ACC112 (cell line): ENCODE measurements at regions not wholly inside any gene's neighbourhood (a gene's known extent, or its start where the extent isn't known, plus 50 kb on each side); places are given as distances from the start of the nearest gene placed in this dataset.
"Not testable (repeated sequence)": the region's sequence is repeated elsewhere in the genome, so short reads cannot be mapped to it uniquely, and the experiment has no call there.

Experiments
- H2AFZ ChIP-seq: fragments of 200-600 bp; sonication (generic); one replicate; pipeline ENCODE4 v1.6.0; 2017; ENCODE audit warnings: antibody characterized with exemption, low read length; ENCODE audit not compliant: unreplicated experiment
- H3K27ac ChIP-seq: fragments of 200-600 bp; sonication (generic); 2 replicates; pipeline ENCODE4 v1.5.1; 2014; ENCODE audit warnings: low read depth, mild to moderate bottlenecking, antibody characterized with exemption, low read length, moderate library complexity
- H3K27me3 ChIP-seq: fragments of 200-600 bp; sonication (generic); 2 replicates; pipeline ENCODE4 v1.6.1; 2014; ENCODE audit warnings: mild to moderate bottlenecking, antibody characterized with exemption, low read length, moderate library complexity, mixed read lengths; ENCODE audit not compliant: insufficient read depth
- H3K36me3 ChIP-seq: fragments of 200-600 bp; sonication (generic); 2 replicates; pipeline ENCODE4 v1.6.1; 2016; ENCODE audit warnings: mild to moderate bottlenecking, antibody characterized with exemption, low read length, moderate library complexity, mixed read lengths; ENCODE audit not compliant: insufficient read depth
- H3K4me1 ChIP-seq: fragments of 200-600 bp; sonication (generic); one replicate; pipeline ENCODE4 v1.6.1; 2016; ENCODE audit warnings: low read length, mixed read lengths; ENCODE audit not compliant: insufficient read depth, unreplicated experiment, control insufficient read depth
- H3K4me3 ChIP-seq: fragments of 200-600 bp; sonication (generic); 2 replicates; pipeline ENCODE4 v1.5.1; 2014; ENCODE audit warnings: mild to moderate bottlenecking, low read depth, low read length
- H3K79me2 ChIP-seq: fragments of 200-600 bp; sonication (generic); one replicate; pipeline ENCODE4 v1.6.0; 2016; ENCODE audit warnings: low read length; ENCODE audit not compliant: control insufficient read depth, unreplicated experiment, insufficient read depth

DNA sequence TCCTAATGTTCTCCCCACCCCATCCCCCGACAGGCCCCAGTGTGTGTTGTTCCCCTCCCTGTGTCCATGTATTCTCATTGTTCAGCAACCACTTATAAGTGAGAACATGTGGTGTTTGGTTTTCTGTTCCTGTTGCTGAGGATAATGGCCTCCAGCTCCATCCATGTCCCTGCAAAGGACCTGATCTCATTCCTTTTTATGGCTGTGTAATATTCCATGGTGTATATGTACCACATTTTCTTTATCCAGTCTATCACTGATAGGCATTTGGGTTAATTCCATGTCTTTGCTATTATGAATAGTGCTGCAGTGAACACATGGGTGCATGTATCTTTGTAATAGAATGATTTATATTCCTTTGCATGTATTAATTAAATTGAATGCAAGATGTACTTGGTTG lies 104.8 kb upstream of the WIPF3 start:
- not testable (repeated sequence) for H3K27ac ChIP-seq, H3K27me3 ChIP-seq, H3K79me2 ChIP-seq, H3K4me1 ChIP-seq, H2AFZ ChIP-seq, H3K36me3 ChIP-seq, H3K4me3 ChIP-seq

DNA sequence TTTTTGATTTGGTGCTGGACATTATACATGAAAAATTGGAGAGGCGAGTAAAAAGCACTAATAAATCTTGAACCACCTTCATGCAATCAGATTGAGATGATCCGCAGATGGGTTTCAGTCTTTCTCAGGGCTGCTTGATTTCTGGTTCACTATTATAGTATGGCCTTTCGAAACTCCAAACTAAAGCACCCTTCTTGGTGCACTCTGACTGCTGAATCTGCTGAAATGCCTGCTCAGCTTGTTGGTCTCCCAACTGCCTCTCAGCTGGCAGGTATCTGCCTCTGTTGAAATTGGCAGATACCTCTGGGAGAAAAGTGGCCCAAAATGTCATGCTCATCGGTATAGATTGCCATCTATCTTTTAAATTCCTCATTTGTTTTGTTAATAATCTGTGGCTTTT lies 102.5 kb upstream of the WIPF3 start:
- not testable (repeated sequence) for H3K36me3 ChIP-seq, H3K27me3 ChIP-seq, H2AFZ ChIP-seq, H3K27ac ChIP-seq, H3K4me1 ChIP-seq, H3K4me3 ChIP-seq, H3K79me2 ChIP-seq

DNA sequence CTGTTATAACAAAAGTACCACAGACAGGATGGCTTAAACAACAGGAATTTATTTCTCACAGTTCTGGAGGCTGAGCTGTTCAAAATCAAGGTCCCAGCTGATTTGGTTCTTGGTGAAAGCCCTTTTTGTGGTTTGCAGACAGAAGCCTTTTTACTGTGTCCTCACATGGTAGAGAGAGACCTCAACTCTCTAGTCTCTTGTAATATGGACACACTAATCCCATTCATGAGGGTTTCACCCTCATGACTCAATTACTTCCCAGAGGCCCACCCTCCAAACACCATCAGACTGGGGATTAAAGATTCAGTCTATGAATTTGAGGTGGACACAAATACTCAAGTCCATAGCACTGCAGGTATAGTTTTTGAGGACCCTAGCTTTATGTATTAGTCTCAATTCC lies 97.3 kb upstream of the WIPF3 start:
- not testable (repeated sequence) for H3K4me3 ChIP-seq, H3K4me1 ChIP-seq, H3K36me3 ChIP-seq, H2AFZ ChIP-seq, H3K27me3 ChIP-seq, H3K27ac ChIP-seq, H3K79me2 ChIP-seq

DNA sequence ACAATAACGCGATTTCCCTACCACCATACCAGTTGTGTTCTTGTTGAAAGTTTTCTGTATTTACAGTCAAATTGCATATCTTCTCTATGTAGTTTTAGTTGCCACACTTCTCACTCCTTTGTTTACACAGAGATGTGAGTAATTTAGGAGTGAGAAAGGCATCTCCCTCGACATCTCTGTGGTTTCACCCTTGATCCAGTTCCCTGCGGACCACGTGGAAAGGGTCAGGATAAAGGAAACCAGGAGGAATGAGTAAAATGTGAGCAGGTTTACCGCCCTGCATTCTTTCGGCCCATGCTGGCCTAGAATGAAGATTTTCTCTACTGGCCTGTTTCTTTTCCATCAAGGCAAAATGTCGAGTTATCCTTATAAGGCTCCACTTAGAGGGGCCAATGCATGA lies 83.2 kb upstream of the WIPF3 start:
- H3K36me3 ChIP-seq, H2AFZ ChIP-seq, H3K79me2 ChIP-seq, H3K27me3 ChIP-seq: not testable (repeated sequence)
- H3K4me3 ChIP-seq, result 0 out of 2 replicates have a peak overlapping the region, but pooled peaks have one; percentile 54
- H3K27ac ChIP-seq, result 0 out of 2 replicates have a peak overlapping the region, but pooled peaks have one; percentile 19
- peaks cover 13% of the 10 kb centered on the region for H3K4me1 ChIP-seq

DNA sequence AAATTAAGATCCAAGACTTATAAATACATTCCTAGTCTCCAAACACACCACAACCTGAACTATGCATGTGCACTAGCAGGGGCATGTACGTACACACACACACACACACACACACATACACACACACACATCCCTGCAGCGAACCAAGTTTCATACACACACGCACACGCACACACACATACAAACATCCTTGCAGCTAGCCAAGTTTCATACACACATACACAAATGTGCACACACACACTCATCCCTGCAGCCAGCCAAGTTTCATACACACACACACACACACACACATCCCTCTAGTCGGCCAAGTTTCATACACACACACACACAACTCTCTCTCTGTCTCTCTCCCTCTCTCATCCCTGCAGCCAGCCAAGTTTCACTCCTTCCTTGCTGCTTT lies 82.7 kb upstream of the WIPF3 start:
- no peaks in the 10 kb centered on the region for H3K36me3 ChIP-seq
- no peaks in the 10 kb centered on the region for H3K79me2 ChIP-seq
- H3K4me3 ChIP-seq, result peak overlapping the region; percentile 54; the same call in 1 of the 2 replicates
- H3K27me3 ChIP-seq, result no peaks in the 10 kb centered on the region
- peaks cover 13% of the 10 kb centered on the region for H3K4me1 ChIP-seq
- H3K27ac ChIP-seq, result 0 out of 2 replicates have a peak overlapping the region, but pooled peaks have one; percentile 19
- peak overlapping the region; percentile 72 for H2AFZ ChIP-seq

DNA sequence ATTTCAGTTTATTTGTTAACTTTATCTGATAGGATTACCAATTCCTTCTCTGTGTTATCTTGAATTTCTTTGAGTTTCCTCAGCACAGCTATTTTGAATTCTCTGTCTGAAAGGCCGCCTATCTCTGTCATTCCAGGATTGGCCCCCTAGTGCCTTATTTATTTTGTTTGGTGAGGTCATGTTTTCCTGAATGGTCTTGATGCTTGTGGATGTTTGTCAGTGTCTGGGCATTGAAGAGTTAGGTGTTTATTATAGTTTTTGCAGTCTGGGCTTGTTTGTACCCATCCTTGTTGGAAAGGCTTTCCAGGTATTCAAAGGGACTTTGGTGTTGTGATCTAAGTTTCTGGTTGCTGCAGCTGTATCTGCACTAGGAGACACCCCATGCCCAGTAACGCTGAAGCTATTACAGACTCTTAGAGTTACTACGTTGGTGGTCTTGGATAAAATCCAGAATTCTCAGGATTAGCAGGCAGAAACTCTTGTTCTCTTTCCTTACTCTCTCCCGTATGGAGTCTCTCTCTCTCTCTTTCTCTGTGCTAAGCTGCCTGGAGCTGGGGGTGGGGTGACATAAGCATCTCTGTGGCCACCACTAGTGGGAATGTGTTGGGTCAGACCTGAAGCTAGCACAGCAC lies 76.7 kb upstream of the WIPF3 start:
- H3K36me3 ChIP-seq, H3K27me3 ChIP-seq, H3K27ac ChIP-seq, H3K4me3 ChIP-seq, H3K4me1 ChIP-seq, H2AFZ ChIP-seq, H3K79me2 ChIP-seq: not testable (repeated sequence)

DNA sequence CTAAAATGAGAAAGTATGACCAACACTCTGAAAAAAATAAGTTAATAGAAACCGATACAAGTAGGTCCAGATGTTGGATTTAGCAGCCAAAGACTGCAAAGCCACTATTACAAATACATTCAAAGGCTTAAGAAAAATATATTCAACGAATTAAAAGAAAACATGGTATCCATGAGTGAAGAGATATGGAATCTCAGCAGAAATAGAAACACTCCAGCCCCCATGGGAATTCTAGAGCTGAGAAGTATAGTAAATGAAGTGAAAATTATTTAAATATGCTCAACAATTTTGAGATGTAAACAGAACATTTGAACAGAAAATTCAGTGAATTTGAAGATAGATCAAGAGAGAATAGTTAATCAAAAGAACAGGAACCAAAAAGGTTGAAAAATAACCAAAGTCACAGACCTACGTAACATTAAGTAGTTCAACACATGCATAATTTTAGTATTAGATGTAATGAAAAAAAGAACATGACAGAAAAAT lies 72.0 kb upstream of the WIPF3 start:
- H2AFZ ChIP-seq, result no peak overlapping the region
- no peaks in the 10 kb centered on the region for H3K4me1 ChIP-seq
- H3K36me3 ChIP-seq, result no peaks in the 10 kb centered on the region
- H3K27me3 ChIP-seq, result no peaks in the 10 kb centered on the region
- no peaks in the 10 kb centered on the region for H3K79me2 ChIP-seq
- H3K4me3 ChIP-seq, result no peak overlapping the region
- no peak overlapping the region for H3K27ac ChIP-seq

DNA sequence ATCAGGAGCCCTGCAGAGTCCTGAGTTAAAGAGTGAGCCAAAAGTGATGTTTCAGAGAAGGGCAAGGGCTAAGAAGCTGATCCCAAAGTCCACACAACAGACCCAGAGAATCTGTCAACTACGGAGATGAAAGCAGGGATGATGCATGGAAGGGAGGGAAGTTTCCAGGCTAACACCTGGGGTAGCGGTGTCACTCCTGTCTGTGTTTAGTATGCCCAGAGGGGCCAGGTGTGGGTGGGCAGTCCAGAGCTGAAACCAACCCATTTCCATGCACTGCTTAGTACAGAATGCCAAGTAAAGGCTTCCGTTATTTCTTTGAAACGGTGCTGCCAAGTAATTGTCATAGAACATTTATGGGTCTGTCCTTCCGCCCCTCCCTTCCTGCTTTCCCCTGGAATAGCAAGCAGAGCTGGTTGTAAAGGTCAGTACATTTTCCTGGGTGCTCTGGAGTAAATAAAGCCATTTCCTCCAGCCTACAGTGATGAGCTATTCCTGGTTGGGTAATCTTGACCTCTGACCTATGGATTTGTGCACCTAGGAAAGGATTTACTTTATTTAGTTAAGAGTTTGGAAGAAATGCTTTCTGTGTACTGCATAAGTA lies 58.6 kb upstream of the WIPF3 start:
- not testable (repeated sequence) for H3K27me3 ChIP-seq, H2AFZ ChIP-seq, H3K27ac ChIP-seq, H3K4me3 ChIP-seq, H3K4me1 ChIP-seq, H3K36me3 ChIP-seq, H3K79me2 ChIP-seq

DNA sequence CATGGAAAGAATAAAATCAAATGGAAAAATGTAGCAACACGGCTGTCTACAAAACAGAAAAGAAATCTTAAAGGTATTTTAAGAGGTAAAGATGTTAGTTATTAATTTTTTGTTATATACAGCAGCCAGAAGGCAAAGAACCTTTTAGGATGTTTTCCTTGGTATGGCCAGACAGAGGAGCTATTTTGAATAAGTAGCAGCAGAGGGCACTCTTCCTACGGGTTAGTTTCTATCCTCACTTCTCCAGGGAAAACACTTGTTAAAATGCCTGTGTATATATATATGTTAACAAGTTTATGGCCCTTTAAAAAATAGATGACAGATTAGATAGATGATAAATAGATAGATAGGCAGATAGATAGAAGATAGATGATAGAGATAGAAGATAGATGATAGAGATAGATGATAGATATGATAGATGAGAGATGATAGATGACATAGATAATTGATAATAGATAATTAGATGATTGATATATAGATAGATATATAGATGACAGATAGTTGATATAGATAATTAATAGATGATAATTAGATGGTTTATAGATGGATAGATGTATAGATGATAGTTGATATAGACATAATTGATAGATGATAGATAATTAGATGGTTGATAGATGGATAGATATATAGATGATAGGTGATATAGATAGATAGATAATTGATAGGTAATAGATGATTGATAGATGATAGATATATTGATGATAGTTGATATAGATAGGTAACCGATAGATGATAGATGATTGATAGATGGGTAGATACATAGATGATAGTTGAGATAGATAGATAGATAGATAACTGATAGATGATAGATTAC lies 57.8 kb upstream of the WIPF3 start:
- H2AFZ ChIP-seq, result no peak overlapping the region
- no peaks in the 10 kb centered on the region for H3K79me2 ChIP-seq
- H3K36me3 ChIP-seq, result no peaks in the 10 kb centered on the region
- H3K4me3 ChIP-seq, result no peak overlapping the region
- H3K4me1 ChIP-seq, result peaks cover 4% of the 10 kb centered on the region
- no peak overlapping the region for H3K27ac ChIP-seq
- peaks cover 7% of the 10 kb centered on the region; the same call in 1 of the 2 replicates for H3K27me3 ChIP-seq

DNA sequence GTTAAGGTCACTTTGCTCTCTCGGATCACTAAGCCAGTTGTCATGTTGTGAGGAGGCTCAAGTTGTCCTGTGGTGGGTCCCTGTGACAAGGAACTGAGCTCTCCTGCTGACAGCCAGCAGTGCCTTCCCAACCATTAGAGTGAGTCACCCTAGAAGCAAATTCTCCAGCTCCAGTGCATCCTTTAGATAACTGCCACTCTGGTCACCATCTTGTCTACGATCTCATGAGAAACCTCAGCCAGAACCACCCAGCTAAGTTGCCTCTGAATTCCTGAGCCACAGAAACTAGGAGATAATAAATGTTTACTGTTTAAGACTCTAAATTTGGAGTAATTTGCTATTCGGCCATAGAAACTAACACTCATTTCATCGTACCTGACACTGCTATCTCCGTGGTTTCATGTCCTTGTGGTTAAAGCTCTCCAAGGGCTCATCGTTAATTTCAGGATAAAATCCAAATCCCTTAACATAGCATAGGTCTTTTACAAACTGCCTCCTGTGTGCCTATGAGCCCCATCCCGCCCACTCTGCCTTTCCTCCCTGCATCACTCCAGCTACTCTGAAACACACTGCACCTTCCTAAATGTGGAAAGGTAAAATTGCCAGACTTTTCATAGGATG lies 56.5 kb upstream of the WIPF3 start:
- H3K36me3 ChIP-seq, result no peaks in the 10 kb centered on the region
- H3K27ac ChIP-seq, result no peak overlapping the region
- H3K27me3 ChIP-seq, result peaks cover 12% of the 10 kb centered on the region; the same call in 1 of the 2 replicates
- no peaks in the 10 kb centered on the region for H3K79me2 ChIP-seq
- H3K4me3 ChIP-seq, result no peak overlapping the region
- H2AFZ ChIP-seq, result no peak overlapping the region
- peaks cover 4% of the 10 kb centered on the region for H3K4me1 ChIP-seq
